K562 (cell line): ENCODE measurements at regions not wholly inside any gene's neighbourhood (a gene's known extent, or its start where the extent isn't known, plus 50 kb on each side); places are given as distances from the start of the nearest gene placed in this dataset.
A peak's percentile ranks its signal among the peaks of the same experiment; 100 is the strongest.

Source experiments
- ATAC-seq: fragments of 200-7000 bp; cut with Tn5 transposase; 3 replicates; pipeline ENCODE4 v1.9.1; 2020; ENCODE audit warnings: moderate library complexity
- BruUV-seq: library from RNA; stranded (reverse); fragments of 400-500 nt; replicated peaks from 2 replicates; lab custom pipeline; 2021; lab: Mats Ljungman, UMichigan
- CTCF ChIA-PET: fragments of 300-600 bp; formaldehyde crosslinking; extraction: SDS; loops from one replicate; lab custom pipeline; 2021; ENCODE audit warnings: low intra/inter-chr PET ratio; lab: Yijun Ruan, JAX
- POLR2A ChIA-PET: fragments of 300-600, 350-650 bp; sonication (Branson Sonifier 250); formaldehyde crosslinking; extraction: SDS; loops from one replicate; lab custom pipeline; 2021; ENCODE audit warnings: antibody characterized with exemption, inconsistent platforms; lab: Yijun Ruan, JAX
- DNase-seq, 4 experiments: peaks; one replicate each; pipeline versions ENCODE4 v3.0.0 to v3.0.0-alpha.2; 2011 to 2018; ENCODE audit warnings: low spot score in 3 of 4, mixed read lengths in 3 of 4; ENCODE audit errors: extremely low read depth in 1 of 4
- FAIRE-seq: peaks from 2 replicates; lab custom pipeline; 2011; peaks lifted over from hg19 to GRCh38; lab: Jason Lieb, UNC
- H2AFZ ChIP-seq: 2 replicates; pipeline ENCODE4 v1.6.0; 2011; ENCODE audit warnings: low read depth, low read length, control low read depth, inconsistent platforms
- H3K27ac ChIP-seq: fragments of 200-600 bp; 3 replicates; pipeline ENCODE4 v1.8.0; 2011; ENCODE audit warnings: low read depth, mild to moderate bottlenecking, control low read depth, inconsistent platforms, low read length, moderate library complexity, mixed read lengths; ENCODE audit errors: extremely low read depth
- H3K27me3 ChIP-seq, 2 experiments: fragments of 300-600 bp in 1 of 2; 2 replicates in 1 of 2; 3 replicates in 1 of 2; pipeline versions ENCODE4 v1.6.0 to v1.8.0; 2011; ENCODE audit warnings: inconsistent platforms in 2 of 2, low read length in 2 of 2, mild to moderate bottlenecking in 1 of 2, mixed read lengths in 1 of 2, moderate library complexity in 1 of 2; ENCODE audit not compliant: control insufficient read depth in 2 of 2, insufficient read depth in 2 of 2
- H3K36me3 ChIP-seq: fragments of 300-600 bp; 3 replicates; pipeline ENCODE4 v1.8.0; 2011; ENCODE audit warnings: mild to moderate bottlenecking, low read length, inconsistent platforms; ENCODE audit not compliant: control insufficient read depth, insufficient read depth
- H3K4me1 ChIP-seq, 2 experiments: fragments of 200-600 bp in 1 of 2; replicated peaks in 1 of 2; 2 replicates in 1 of 2; 3 replicates in 1 of 2; pipeline versions ENCODE4 v1.5.1 to v1.8.0; 2011; ENCODE audit warnings: inconsistent platforms in 2 of 2, low read length in 2 of 2, mild to moderate bottlenecking in 1 of 2, mixed read lengths in 1 of 2, moderate library complexity in 1 of 2; ENCODE audit not compliant: control insufficient read depth in 2 of 2, insufficient read depth in 2 of 2
- H3K4me2 ChIP-seq: 2 replicates; pipeline ENCODE4 v1.6.1; 2011; ENCODE audit warnings: low read length, control low read depth, inconsistent platforms, mixed read lengths; ENCODE audit not compliant: insufficient read depth
- H3K4me3 ChIP-seq: fragments of 200-600 bp; sonication (generic), shearing (Covaris generic); 2 replicates; pipeline ENCODE4 v1.5.1; 2016; ENCODE audit warnings: control low read depth, inconsistent platforms
- H3K79me2 ChIP-seq: fragments of 200-600 bp; 3 replicates; pipeline ENCODE4 v1.8.0; 2011; ENCODE audit warnings: low read length, inconsistent platforms; ENCODE audit not compliant: control insufficient read depth, insufficient read depth
- H3K9ac ChIP-seq, 2 experiments: 2 replicates each; pipeline versions ENCODE4 v1.6.0 to v1.6.1; 2011; ENCODE audit warnings: low read depth in 2 of 2, low read length in 2 of 2, control low read depth in 1 of 2, inconsistent platforms in 1 of 2, mild to moderate bottlenecking in 1 of 2, mixed read lengths in 1 of 2; ENCODE audit not compliant: insufficient read depth in 1 of 2
- H3K9me1 ChIP-seq: one replicate; pipeline ENCODE4 v1.6.0; 2011; ENCODE audit warnings: inconsistent platforms, mild to moderate bottlenecking, low read length, moderate library complexity; ENCODE audit not compliant: control insufficient read depth, insufficient read depth
- H3K9me3 ChIP-seq: replicated peaks from 2 replicates; pipeline ENCODE4 v1.5.1; 2011; ENCODE audit warnings: low read depth, low read length, inconsistent platforms; ENCODE audit not compliant: control insufficient read depth, insufficient read depth
- H4K20me1 ChIP-seq: replicated peaks from 2 replicates; pipeline ENCODE4 v1.6.1; 2011; ENCODE audit warnings: low read length, inconsistent platforms, mixed read lengths; ENCODE audit not compliant: control insufficient read depth, insufficient read depth
- CGGBP1 ChIP-seq: fragments of 250-450 bp; sonication (Bioruptor Pico); IDR thresholded peaks from 2 replicates; pipeline ENCODE4 v1.9.0; 2021; ENCODE audit warnings: mild to moderate bottlenecking
- ESRRB ChIP-seq: fragments of 250-450 bp; sonication (Bioruptor Pico); IDR thresholded peaks from 2 replicates; pipeline ENCODE4 v1.5.0; 2020; ENCODE audit warnings: mild to moderate bottlenecking, moderate library complexity, borderline replicate concordance
- FOXJ2 ChIP-seq: fragments of 200-800 bp; sonication (Bioruptor generic); IDR thresholded peaks from 2 replicates; pipeline ENCODE4 v1.6.1; 2016; ENCODE audit warnings: missing genetic modification characterization, missing compliant biosample characterization
- PURB ChIP-seq: sonication (generic); formaldehyde crosslinking; IDR thresholded peaks from 2 replicates; pipeline ENCODE4 v1.9.0; 2021; ENCODE audit warnings: low read depth, mild to moderate bottlenecking, missing genetic modification reagents
- TCF3 ChIP-seq: sonication (generic); formaldehyde crosslinking; IDR thresholded peaks from 2 replicates; pipeline ENCODE4 v1.4.0; 2020; ENCODE audit warnings: mild to moderate bottlenecking, missing genetic modification reagents
- VEZF1 ChIP-seq: fragments of 200-800 bp; sonication (Bioruptor generic); IDR thresholded peaks from 2 replicates; pipeline ENCODE4 v1.6.1; 2017; ENCODE audit warnings: missing genetic modification characterization, missing compliant biosample characterization
- XRCC4 ChIP-seq: IDR thresholded peaks from one replicate; pipeline ENCODE4 v1.6.1; 2011; ENCODE audit not compliant: insufficient read depth, insufficient read length; ENCODE audit errors: extremely low read depth
- whole genome bisulfite sequencing: fragments of 100-300 bp; shearing (Covaris generic); methylation state at CpG from one replicate; pipeline ENCODE4 v1.1.6; 2016; ENCODE audit warnings: low coverage, mixed read lengths; ENCODE audit not compliant: insufficient coverage; ENCODE audit errors: missing lambda C conversion rate; 5-methylcytosine and 5-hydroxymethylcytosine counted together
- in situ Hi-C: fragments of 300-500 bp; cut with MboI; formaldehyde crosslinking; loops from 4 replicates; pipeline ENCODE4 v1.15.0; 2018; ENCODE audit warnings: inconsistent platforms, mixed read lengths
- intact Hi-C: fragments of 100-400 bp; cut with micrococcal nuclease; formaldehyde crosslinking; loops from 2 replicates; pipeline ENCODE4 v1.14.2; 2022

GRCh38 chr12:127750076-127750840 is 516.7 kb upstream of the TMEM132C start:
- no peak overlapping the region for H3K27ac ChIP-seq
- no peak for ATAC-seq
- no peaks in the 10 kb centered on the region for H3K4me1 ChIP-seq
- H2AFZ ChIP-seq, result no peak overlapping the region
- no peak overlapping the region for H3K4me2 ChIP-seq
- in situ Hi-C loops, result no loop called here
- TF ChIP-seq XRCC4 (no peak), ESRRB (CRISPR knock-in tag) (no peak), TCF3 (CRISPR knock-in tag) (peak; percentile 67)
- 2% methylated on average over 8 of the region's 8 CpGs for WGBS
- no peaks in the 10 kb centered on the region for H3K27me3 ChIP-seq
- H3K79me2 ChIP-seq, result no peaks in the 10 kb centered on the region
- no peak for FAIRE-seq
- POLR2A ChIA-PET, result no interaction called here
- BruUV-seq, result no TSS peak
- DNase-seq, result no peak
- H4K20me1 ChIP-seq, result no peaks in the 10 kb centered on the region
- no peak overlapping the region for H3K4me3 ChIP-seq
- intact Hi-C loops, result no loop called here
- no peaks in the 10 kb centered on the region for H3K9me3 ChIP-seq
- H3K9ac ChIP-seq, result no peak overlapping the region
- H3K9me1 ChIP-seq, result no peaks in the 10 kb centered on the region
- no peaks in the 10 kb centered on the region for H3K36me3 ChIP-seq
- CTCF ChIA-PET, result no interaction called here

GRCh38 chr12:127752802-127753201 is 514.2 kb upstream of the TMEM132C start:
- Histone ChIP-seq H2AFZ (no peak overlapping the region), H3K9me3 (no peaks in the 10 kb centered on the region), H3K9ac (no peak overlapping the region), H3K27ac (no peak overlapping the region), H3K4me1 (no peaks in the 10 kb centered on the region), H3K27me3 (no peaks in the 10 kb centered on the region), H3K4me2 (no peak overlapping the region), H4K20me1 (no peaks in the 10 kb centered on the region), H3K4me3 (no peak overlapping the region), H3K36me3 (no peaks in the 10 kb centered on the region), H3K79me2 (no peaks in the 10 kb centered on the region), H3K9me1 (no peaks in the 10 kb centered on the region)
- intact Hi-C loops, result no loop called here
- no TSS peak for BruUV-seq
- in situ Hi-C loops, result no loop called here
- CTCF ChIA-PET, result no interaction called here
- FAIRE-seq, result no peak
- WGBS, result 0% methylated on average over 1 of the region's 1 CpG
- POLR2A ChIA-PET, result no interaction called here
- no peak for DNase-seq
- no peak for TF ChIP-seq VEZF1 (CRISPR knock-in tag)
- no peak for TF ChIP-seq FOXJ2
- no peak for TF ChIP-seq PURB (CRISPR knock-in tag)
- no peak for TF ChIP-seq CGGBP1 (CRISPR knock-in tag)
- ATAC-seq, result no peak
